ENCODE measurements at regions not wholly inside any gene's neighbourhood (a gene's known extent, or its start where the extent isn't known, plus 50 kb on each side); places are given as distances from the start of the nearest gene placed in this dataset.

DNA sequence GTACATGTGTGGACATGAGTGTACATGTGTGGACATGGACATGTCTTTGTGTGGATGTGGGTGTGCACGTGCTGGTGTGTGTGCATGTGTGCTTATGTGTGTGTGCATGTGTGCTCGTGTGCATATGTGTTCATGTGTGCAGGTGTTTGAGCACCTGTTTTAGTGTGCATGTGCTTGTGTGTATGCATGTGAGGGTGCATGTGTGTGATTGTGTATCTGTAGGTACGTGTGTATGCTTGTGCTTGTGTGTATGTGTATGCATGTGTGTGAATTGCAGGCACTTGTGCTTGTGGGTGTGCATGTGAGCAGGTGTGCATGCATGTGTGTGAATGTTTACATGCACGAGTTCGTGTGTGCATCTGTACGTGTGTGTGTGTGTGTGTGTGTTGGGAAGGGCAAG lies 300.6 kb upstream of the EEF2KMT start:
- H3K79me2 ChIP-seq (ENCODE audit: low read length), result no peaks in the 10 kb centered on the region
- no peaks in the 10 kb centered on the region for H3K9me3 ChIP-seq (ENCODE audit: low read length)
- H3K27me3 ChIP-seq (ENCODE audit: low read length), result no peaks in the 10 kb centered on the region
- H3K9ac ChIP-seq (ENCODE audit: low read length), result no peak overlapping the region
- ATAC-seq (no peak), DNase-seq (no peak)
- no peaks in the 10 kb centered on the region for H3K4me1 ChIP-seq (ENCODE audit: insufficient read depth, low read length)
- no peaks in the 10 kb centered on the region for H3K9me2 ChIP-seq (replicated peaks; ENCODE audit: low read length)
- H2AFZ ChIP-seq (ENCODE audit: low read length), result no peak overlapping the region
- H4K20me1 ChIP-seq (ENCODE audit: low read length), result no peaks in the 10 kb centered on the region
- no peak overlapping the region for H3K4me3 ChIP-seq (ENCODE audit: low read length)
- ChIA-PET CTCF (no interaction called here), POLR2A (ENCODE audit: unreplicated experiment) (no interaction called here)
- intact Hi-C loops (cut with micrococcal nuclease), result no loop called here
- no peak overlapping the region for H3K4me2 ChIP-seq (ENCODE audit: low read length)
- TF ChIP-seq EZH2phosphoT487 (IDR thresholded peaks at IDR 0.05; ENCODE audit: borderline replicate concordance, low read length) (no peak), EZH2 (IDR thresholded peaks at IDR 0.05; ENCODE audit: low read length, unreplicated experiment) (no peak)
- TF ChIP-seq, protein P1, sequence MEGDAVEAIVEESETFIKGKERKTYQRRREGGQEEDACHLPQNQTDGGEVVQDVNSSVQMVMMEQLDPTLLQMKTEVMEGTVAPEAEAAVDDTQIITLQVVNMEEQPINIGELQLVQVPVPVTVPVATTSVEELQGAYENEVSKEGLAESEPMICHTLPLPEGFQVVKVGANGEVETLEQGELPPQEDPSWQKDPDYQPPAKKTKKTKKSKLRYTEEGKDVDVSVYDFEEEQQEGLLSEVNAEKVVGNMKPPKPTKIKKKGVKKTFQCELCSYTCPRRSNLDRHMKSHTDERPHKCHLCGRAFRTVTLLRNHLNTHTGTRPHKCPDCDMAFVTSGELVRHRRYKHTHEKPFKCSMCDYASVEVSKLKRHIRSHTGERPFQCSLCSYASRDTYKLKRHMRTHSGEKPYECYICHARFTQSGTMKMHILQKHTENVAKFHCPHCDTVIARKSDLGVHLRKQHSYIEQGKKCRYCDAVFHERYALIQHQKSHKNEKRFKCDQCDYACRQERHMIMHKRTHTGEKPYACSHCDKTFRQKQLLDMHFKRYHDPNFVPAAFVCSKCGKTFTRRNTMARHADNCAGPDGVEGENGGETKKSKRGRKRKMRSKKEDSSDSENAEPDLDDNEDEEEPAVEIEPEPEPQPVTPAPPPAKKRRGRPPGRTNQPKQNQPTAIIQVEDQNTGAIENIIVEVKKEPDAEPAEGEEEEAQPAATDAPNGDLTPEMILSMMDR (conservative IDR thresholded peaks at IDR 0.05; ENCODE audit: low read depth, low read length), result no peak
- no peaks in the 10 kb centered on the region for H3F3A ChIP-seq (ENCODE audit: low read length, unreplicated experiment)
- BruUV-seq (replicated peaks), result no TSS peak
- H3K27ac ChIP-seq (ENCODE audit: low read length), result no peak overlapping the region
- no peaks in the 10 kb centered on the region for H3K36me3 ChIP-seq (ENCODE audit: low read depth, low read length)

DNA sequence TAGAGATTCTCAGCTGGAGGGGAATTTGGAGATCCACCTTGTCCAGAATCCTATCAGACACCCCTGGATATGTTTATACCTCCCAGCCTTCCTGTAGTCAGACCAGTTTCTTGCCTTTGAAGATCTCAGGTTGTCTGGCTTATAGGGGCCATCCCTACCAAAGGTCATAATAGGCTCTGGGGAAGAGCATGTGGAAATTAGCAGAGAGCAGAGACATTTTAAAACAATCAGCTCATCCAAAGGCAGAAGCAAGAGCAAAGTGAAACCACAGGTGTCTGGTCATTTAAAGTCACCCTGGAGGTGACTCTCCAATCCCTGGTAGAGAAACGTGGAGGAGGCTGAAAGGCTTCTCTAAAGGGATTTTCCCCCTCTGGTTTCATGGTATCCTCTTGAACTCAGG lies 299.3 kb upstream of the EEF2KMT start:
- no peaks in the 10 kb centered on the region for H3K9me2 ChIP-seq (replicated peaks; ENCODE audit: low read length)
- no peaks in the 10 kb centered on the region for H3K9me3 ChIP-seq (ENCODE audit: low read length)
- no peaks in the 10 kb centered on the region for H4K20me1 ChIP-seq (ENCODE audit: low read length)
- H3K4me3 ChIP-seq (ENCODE audit: low read length), result no peak overlapping the region
- CTCF ChIA-PET, result no interaction called here
- TF ChIP-seq EZH2phosphoT487 (IDR thresholded peaks at IDR 0.05; ENCODE audit: borderline replicate concordance, low read length) (no peak), EZH2 (IDR thresholded peaks at IDR 0.05; ENCODE audit: low read length, unreplicated experiment) (no peak)
- TF ChIP-seq, protein P1 (conservative IDR thresholded peaks at IDR 0.05; ENCODE audit: low read depth, low read length), result no peak
- DNase-seq (no peak), ATAC-seq (no peak)
- no TSS peak for BruUV-seq (replicated peaks)
- no peak overlapping the region for H2AFZ ChIP-seq (ENCODE audit: low read length)
- H3K4me2 ChIP-seq (ENCODE audit: low read length), result no peak overlapping the region
- no peak overlapping the region for H3K27ac ChIP-seq (ENCODE audit: low read length)
- H3K27me3 ChIP-seq (ENCODE audit: low read length), result no peaks in the 10 kb centered on the region
- POLR2A ChIA-PET (ENCODE audit: unreplicated experiment), result no interaction called here
- H3K4me1 ChIP-seq (ENCODE audit: insufficient read depth, low read length), result no peaks in the 10 kb centered on the region
- H3F3A ChIP-seq (ENCODE audit: low read length, unreplicated experiment), result no peaks in the 10 kb centered on the region
- H3K36me3 ChIP-seq (ENCODE audit: low read depth, low read length), result no peaks in the 10 kb centered on the region
- no peak overlapping the region for H3K9ac ChIP-seq (ENCODE audit: low read length)
- intact Hi-C loops (cut with micrococcal nuclease), result no loop called here
- no peaks in the 10 kb centered on the region for H3K79me2 ChIP-seq (ENCODE audit: low read length)

DNA sequence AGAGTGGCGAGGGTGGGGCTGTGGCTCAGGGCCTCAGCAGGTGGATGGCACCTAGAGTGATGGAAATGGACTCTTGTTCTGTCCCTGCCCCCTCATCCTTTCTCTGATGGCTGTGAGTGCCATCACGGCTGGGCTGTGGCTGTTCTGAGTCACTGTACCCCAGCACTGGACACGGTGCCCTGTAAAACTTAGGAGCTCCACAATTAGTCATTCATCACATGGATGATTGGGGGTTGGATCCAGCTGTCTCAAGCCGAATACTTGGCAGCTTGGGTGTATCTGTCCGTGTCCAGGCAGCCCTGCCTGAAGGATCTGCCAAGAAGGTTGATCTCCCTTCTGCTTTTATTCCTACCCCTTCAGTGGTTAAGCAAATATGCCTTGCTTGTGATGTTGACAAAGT lies 295.5 kb upstream of the EEF2KMT start:
- ChIA-PET CTCF (no interaction called here), POLR2A (ENCODE audit: unreplicated experiment) (no interaction called here)
- Histone ChIP-seq H3K36me3 (ENCODE audit: low read depth, low read length) (no peaks in the 10 kb centered on the region), H3K9me2 (replicated peaks; ENCODE audit: low read length) (no peaks in the 10 kb centered on the region), H3K9me3 (ENCODE audit: low read length) (no peaks in the 10 kb centered on the region), H4K20me1 (ENCODE audit: low read length) (no peaks in the 10 kb centered on the region), H3K79me2 (ENCODE audit: low read length) (no peaks in the 10 kb centered on the region), H3K4me2 (ENCODE audit: low read length) (no peak overlapping the region), H3K27ac (ENCODE audit: low read length) (no peak overlapping the region), H3K9ac (ENCODE audit: low read length) (no peak overlapping the region), H2AFZ (ENCODE audit: low read length) (no peak overlapping the region), H3K4me1 (ENCODE audit: insufficient read depth, low read length) (no peaks in the 10 kb centered on the region), H3K27me3 (ENCODE audit: low read length) (no peaks in the 10 kb centered on the region), H3F3A (ENCODE audit: low read length, unreplicated experiment) (no peaks in the 10 kb centered on the region), H3K4me3 (ENCODE audit: low read length) (no peak overlapping the region)
- intact Hi-C loops (cut with micrococcal nuclease), result no loop called here
- DNase-seq (no peak), ATAC-seq (no peak)
- TF ChIP-seq EZH2 (IDR thresholded peaks at IDR 0.05; ENCODE audit: low read length, unreplicated experiment) (no peak), EZH2phosphoT487 (IDR thresholded peaks at IDR 0.05; ENCODE audit: borderline replicate concordance, low read length) (no peak)
- TF ChIP-seq, protein P1 (conservative IDR thresholded peaks at IDR 0.05; ENCODE audit: low read depth, low read length), result no peak
- BruUV-seq (replicated peaks), result no TSS peak
